Peyer's patch (tissue), 4 donors: ENCODE measurements at regions not wholly inside any gene's neighbourhood (a gene's known extent, or its start where the extent isn't known, plus 50 kb on each side); places are given as distances from the start of the nearest gene placed in this dataset.
A peak's percentile ranks its signal among the peaks of the same experiment; 100 is the strongest.

Experiments used
- DNase-seq, 3 donors: peaks; one replicate each; pipeline ENCODE4 v3.0.0-alpha.2; 2017 to 2019
- H3K27ac ChIP-seq, 4 donors: fragments of 200-600 bp; sonication (generic); one replicate each; pipeline ENCODE4 v1.5.1; 2016 to 2019
- H3K27me3 ChIP-seq, 2 donors: fragments of 200-600 bp; sonication (generic); one replicate each; pipeline ENCODE4 v1.5.1; 2019
- H3K36me3 ChIP-seq, 3 donors: fragments of 200-600 bp; sonication (generic); one replicate each; pipeline ENCODE4 v1.5.1; 2016 to 2019
- H3K4me1 ChIP-seq, 4 donors: fragments of 200-600 bp; sonication (generic); one replicate each; pipeline ENCODE4 v1.5.1; 2016 to 2019
- H3K4me3 ChIP-seq, 4 donors: fragments of 200-600 bp; sonication (generic); 1 replicate in 3 of 4; 2 replicates in 1 of 4; pipeline ENCODE4 v1.5.1; 2016 to 2019; ENCODE audit warnings: mild to moderate bottlenecking in 1 of 4
- H3K9me3 ChIP-seq, 4 donors: fragments of 200-600 bp; sonication (generic); one replicate each; pipeline ENCODE4 v1.5.1; 2016 to 2019; ENCODE audit warnings: mild to moderate bottlenecking in 1 of 4
- CTCF ChIP-seq, 6 experiments: fragments of 450-650 bp in 4 of 6; fragments of 200-600 bp in 2 of 6; sonication (generic) in 1 of 6; IDR thresholded peaks; one replicate each; pipeline ENCODE4 v1.5.1; 2017 to 2019; ENCODE audit warnings: antibody characterized with exemption in 6 of 6, mild to moderate bottlenecking in 3 of 6, moderate library complexity in 1 of 6
- POLR2A ChIP-seq, 2 donors: fragments of 450-650 bp; IDR thresholded peaks; one replicate each; pipeline ENCODE4 v1.5.1; 2017; ENCODE audit warnings: antibody characterized with exemption in 2 of 2, mild to moderate bottlenecking in 2 of 2, moderate library complexity in 2 of 2

GRCh38 chr6:150800674-150801314, 64.7 kb upstream of the MTHFD1L start:
- DNase-seq: no peak
- Histone ChIP-seq H3K27ac (no peak overlapping the region), H3K27me3 (no peaks in the 10 kb centered on the region), H3K36me3 (peaks cover 0 to 27% (median 0%) of the 10 kb centered on the region in 3 donors), H3K9me3 (no peaks in the 10 kb centered on the region), H3K4me3 (no peak overlapping the region), H3K4me1 (no peaks in the 10 kb centered on the region)
- no peak for TF ChIP-seq CTCF (IDR thresholded peaks at IDR 0.05)
- TF ChIP-seq POLR2A (IDR thresholded peaks at IDR 0.05): no peak

- no peak overlapping the region for H3K4me3 ChIP-seq
- peaks cover 0 to 43% (median 0%) of the 10 kb centered on the region in 3 donors for H3K36me3 ChIP-seq
- H3K27ac ChIP-seq: no peak overlapping the region
- H3K4me1 ChIP-seq: no peaks in the 10 kb centered on the region
- no peaks in the 10 kb centered on the region for H3K27me3 ChIP-seq
- H3K9me3 ChIP-seq: no peaks in the 10 kb centered on the region
- DNase-seq: no peak
- TF ChIP-seq POLR2A (IDR thresholded peaks at IDR 0.05) (no peak), CTCF (IDR thresholded peaks at IDR 0.05) (no peak)
Measured at GRCh38 chr6:150806790-150807189, 58.7 kb upstream of the MTHFD1L start.

GRCh38 chr6:150813319-150813992, 52.0 kb upstream of the MTHFD1L start:
- TF ChIP-seq POLR2A (IDR thresholded peaks at IDR 0.05) (no peak), CTCF (IDR thresholded peaks at IDR 0.05) (no peak)
- H3K9me3 ChIP-seq: no peaks in the 10 kb centered on the region
- H3K4me3 ChIP-seq: no peak overlapping the region
- no peak for DNase-seq
- peaks cover 0 to 10% (median 2%) of the 10 kb centered on the region in 4 donors for H3K4me1 ChIP-seq
- H3K27ac ChIP-seq: peak overlapping the region in 2 of 4 donors; percentile 38 to 63
- peaks cover 0 to 23% (median 0%) of the 10 kb centered on the region in 3 donors for H3K36me3 ChIP-seq
- no peaks in the 10 kb centered on the region for H3K27me3 ChIP-seq

- Histone ChIP-seq H3K27ac (peak overlapping the region in 2 of 4 donors; percentile 38 to 63), H3K9me3 (no peaks in the 10 kb centered on the region), H3K27me3 (no peaks in the 10 kb centered on the region), H3K36me3 (peaks cover 0 to 18% (median 0%) of the 10 kb centered on the region in 3 donors), H3K4me1 (peaks cover 0 to 10% (median 2%) of the 10 kb centered on the region in 4 donors), H3K4me3 (no peak overlapping the region)
- DNase-seq: no peak
- TF ChIP-seq CTCF (IDR thresholded peaks at IDR 0.05) (no peak), POLR2A (IDR thresholded peaks at IDR 0.05) (no peak)
Measured at GRCh38 chr6:150813993-150814359, 51.5 kb upstream of the MTHFD1L start.
